ENCODE measurements at regions not wholly inside any gene's neighbourhood (a gene's known extent, or its start where the extent isn't known, plus 50 kb on each side); places are given as distances from the start of the nearest gene placed in this dataset.
A peak's percentile ranks its signal among the peaks of the same experiment; 100 is the strongest.
"Not testable (repeated sequence)": the region's sequence is repeated elsewhere in the genome, so short reads cannot be mapped to it uniquely, and the experiment has no call there.

- DNase-seq, result no peak
These were observed 1556.6 kb upstream of the PRR20A start for GRCh38 chr13:55583953-55584593.

- DNase-seq, result no peak
These were observed 1537.9 kb upstream of the PRR20A start for GRCh38 chr13:55602784-55603183.

GRCh38 chr13:55606045-55606665 is 1534.6 kb upstream of the PRR20A start:
- DNase-seq, result no peak

- no peak for DNase-seq
These were observed 1527.1 kb upstream of the PRR20A start for GRCh38 chr13:55613429-55614187.

GRCh38 chr13:55615081-55615480 is 1525.6 kb upstream of the PRR20A start:
- no peak for DNase-seq

- DNase-seq, result no peak
These were observed 1523.5 kb upstream of the PRR20A start for GRCh38 chr13:55617241-55617640.

- DNase-seq, result no peak
These were observed 1513.5 kb upstream of the PRR20A start for GRCh38 chr13:55627221-55627620.

GRCh38 chr13:55632402-55632801 is 1508.3 kb upstream of the PRR20A start:
- DNase-seq, result no peak

GRCh38 chr13:55649485-55649884 is 1491.2 kb upstream of the PRR20A start:
- no peak for DNase-seq

GRCh38 chr13:55652657-55653056 is 1488.1 kb upstream of the PRR20A start:
- DNase-seq, result no peak

- DNase-seq, result no peak
These were observed 1487.2 kb upstream of the PRR20A start for GRCh38 chr13:55653497-55653896.

GRCh38 chr13:55654243-55654642 is 1486.5 kb upstream of the PRR20A start:
- DNase-seq, result no peak

- not testable (repeated sequence) for DNase-seq
These were observed 1480.5 kb upstream of the PRR20A start for GRCh38 chr13:55660264-55660663.

GRCh38 chr13:55660851-55661250 is 1479.9 kb upstream of the PRR20A start:
- no peak for DNase-seq

GRCh38 chr13:55661505-55661904 is 1479.2 kb upstream of the PRR20A start:
- no peak for DNase-seq

- DNase-seq, result no peak
These were observed 1476.5 kb upstream of the PRR20A start for GRCh38 chr13:55664178-55664577.

- DNase-seq, result no peak
These were observed 1471.7 kb upstream of the PRR20A start for GRCh38 chr13:55669051-55669450.

GRCh38 chr13:55673910-55674309 is 1466.8 kb upstream of the PRR20A start:
- no peak for DNase-seq

- DNase-seq, result no peak
These were observed 1457.9 kb upstream of the PRR20A start for GRCh38 chr13:55682776-55683175.

- DNase-seq, result no peak
These were observed 1435.2 kb upstream of the PRR20A start for GRCh38 chr13:55705526-55705925.

GRCh38 chr13:55705971-55706370 is 1434.7 kb upstream of the PRR20A start:
- DNase-seq, result peak; percentile 60

GRCh38 chr13:55714120-55714519 is 1426.6 kb upstream of the PRR20A start:
- no peak for DNase-seq

GRCh38 chr13:55727683-55728082 is 1413.0 kb upstream of the PRR20A start:
- no peak for DNase-seq

- no peak for DNase-seq
These were observed 1412.5 kb upstream of the PRR20A start for GRCh38 chr13:55728247-55728646.

Data from NCI-H446 treated with DMSO at 0.1 percent for 48 hours (cell line).